ENCODE measurements at regions not wholly inside any gene's neighbourhood (a gene's known extent, or its start where the extent isn't known, plus 50 kb on each side); places are given as distances from the start of the nearest gene placed in this dataset.

- Histone ChIP-seq H3F3A (replicated peaks; ENCODE audit: insufficient read depth) (no peaks in the 10 kb centered on the region), H3K4me1 (ENCODE audit: control insufficient read depth in 1 of 2, insufficient read depth in 2 of 2, low read depth in 1 of 2, low read length in 1 of 2) (peaks cover 0 to 10% of the 10 kb centered on the region in 2 experiments; a peak in 2 of 4 replicates), H3K9me3 (no peaks in the 10 kb centered on the region), H4K20me1 (ENCODE audit: insufficient read depth) (no peaks in the 10 kb centered on the region), H3K27me3 (ENCODE audit: insufficient read depth) (no peaks in the 10 kb centered on the region), H2AFZ (ENCODE audit: low read depth) (no peak overlapping the region), H3K9me2 (no peaks in the 10 kb centered on the region), H3K36me3 (replicated peaks in 1 of 2; ENCODE audit: control insufficient read depth in 1 of 2, insufficient read depth in 2 of 2, low read length in 1 of 2) (no peaks in the 10 kb centered on the region), H3K79me2 (ENCODE audit: insufficient read depth) (no peaks in the 10 kb centered on the region), H3K27ac (ENCODE audit: low read depth in 2 of 2, low read length in 1 of 2) (no peak overlapping the region), H3K4me3 (ENCODE audit: low read depth in 2 of 2, low read length in 1 of 2) (no peak overlapping the region), H3K9ac (no peak overlapping the region), H3K4me2 (no peak overlapping the region)
- ChIA-PET CTCF (no interaction called here), POLR2A (no interaction called here)
- 79% methylated on average over 1 of the region's 2 CpGs for WGBS (ENCODE audit: low lambda C conversion rate)
- DNase-seq, result no peak
- TF ChIP-seq ELF1 (IDR thresholded peaks at IDR 0.05) (no peak), POLR2AphosphoS5 (IDR thresholded peaks at IDR 0.05; ENCODE audit: low read depth, low read length) (no peak), NRF1 (IDR thresholded peaks at IDR 0.05; ENCODE audit: low read depth, low read length) (no peak), GATA2 (CRISPR knock-in tag; IDR thresholded peaks at IDR 0.05) (no peak), TEAD4 (IDR thresholded peaks at IDR 0.05; ENCODE audit: borderline replicate concordance, insufficient read depth) (no peak), RFX5 (IDR thresholded peaks at IDR 0.05; ENCODE audit: low read length) (no peak), JUND (IDR thresholded peaks at IDR 0.05) (no peak)
Measured at GRCh38 chr3:64925575-64925974, 237.8 kb upstream of the ADAMTS9 start.

- H4K20me1 ChIP-seq (ENCODE audit: insufficient read depth), result no peaks in the 10 kb centered on the region
- no peak overlapping the region for H3K4me2 ChIP-seq
- H2AFZ ChIP-seq (ENCODE audit: low read depth), result no peak overlapping the region
- CTCF ChIA-PET, result interaction anchor here (0.6 kb wide), 1 partner anchor 17 kb away, joined by 3 read pairs; no protein-coding TSS in a partner anchor
- no peaks in the 10 kb centered on the region for H3K9me3 ChIP-seq
- H3K4me3 ChIP-seq (ENCODE audit: low read depth in 2 of 2, low read length in 1 of 2), result no peak overlapping the region
- no peaks in the 10 kb centered on the region for H3K79me2 ChIP-seq (ENCODE audit: insufficient read depth)
- no peaks in the 10 kb centered on the region for H3K9me2 ChIP-seq
- no peak overlapping the region for H3K9ac ChIP-seq
- H3K36me3 ChIP-seq (replicated peaks in 1 of 2; ENCODE audit: control insufficient read depth in 1 of 2, insufficient read depth in 2 of 2, low read length in 1 of 2), result no peaks in the 10 kb centered on the region
- H3K27ac ChIP-seq (ENCODE audit: low read depth in 2 of 2, low read length in 1 of 2), result no peak overlapping the region
- H3K27me3 ChIP-seq (ENCODE audit: insufficient read depth), result no peaks in the 10 kb centered on the region
- POLR2A ChIA-PET, result no interaction called here
- DNase-seq, result no peak
- TF ChIP-seq RAD21 (IDR thresholded peaks at IDR 0.05; ENCODE audit: low read length) (no peak), PBX3 (IDR thresholded peaks at IDR 0.05) (peak; percentile 39)
- H3F3A ChIP-seq (replicated peaks; ENCODE audit: insufficient read depth), result no peaks in the 10 kb centered on the region
- H3K4me1 ChIP-seq (ENCODE audit: control insufficient read depth in 1 of 2, insufficient read depth in 2 of 2, low read depth in 1 of 2, low read length in 1 of 2), result peaks cover 0 to 10% of the 10 kb centered on the region in 2 experiments; a peak in 2 of 4 replicates
- 68% methylated on average over 2 of the region's 2 CpGs for WGBS (ENCODE audit: low lambda C conversion rate)
Measured at GRCh38 chr3:64924961-64925360, 237.2 kb upstream of the ADAMTS9 start.

GRCh38 chr3:64922213-64922612 is 234.4 kb upstream of the ADAMTS9 start:
- Histone ChIP-seq H3K9me2 (no peaks in the 10 kb centered on the region), H3K79me2 (ENCODE audit: insufficient read depth) (no peaks in the 10 kb centered on the region), H3K9ac (no peak overlapping the region), H3K4me1 (ENCODE audit: control insufficient read depth in 1 of 2, insufficient read depth in 2 of 2, low read depth in 1 of 2, low read length in 1 of 2) (peaks cover 0 to 2% of the 10 kb centered on the region in 2 experiments; a peak in 2 of 4 replicates), H3K9me3 (no peaks in the 10 kb centered on the region), H3K27me3 (ENCODE audit: insufficient read depth) (no peaks in the 10 kb centered on the region), H3K4me3 (ENCODE audit: low read depth in 2 of 2, low read length in 1 of 2) (no peak overlapping the region), H3K27ac (ENCODE audit: low read depth in 2 of 2, low read length in 1 of 2) (no peak overlapping the region), H2AFZ (ENCODE audit: low read depth) (no peak overlapping the region), H4K20me1 (ENCODE audit: insufficient read depth) (no peaks in the 10 kb centered on the region), H3F3A (replicated peaks; ENCODE audit: insufficient read depth) (no peaks in the 10 kb centered on the region), H3K36me3 (replicated peaks in 1 of 2; ENCODE audit: control insufficient read depth in 1 of 2, insufficient read depth in 2 of 2, low read length in 1 of 2) (no peaks in the 10 kb centered on the region), H3K4me2 (no peak overlapping the region)
- CTCF ChIA-PET, result no interaction called here
- POLR2A ChIA-PET, result no interaction called here
- 57% methylated on average over 2 of the region's 2 CpGs for WGBS (ENCODE audit: low lambda C conversion rate)
- DNase-seq, result no peak
- no peak for TF ChIP-seq RFX5 (IDR thresholded peaks at IDR 0.05; ENCODE audit: low read length)
- TF ChIP-seq CHD2 (IDR thresholded peaks at IDR 0.05; ENCODE audit: low read length, partially characterized antibody), result no peak
- no peak for TF ChIP-seq GATA2 (CRISPR knock-in tag; IDR thresholded peaks at IDR 0.05)
- no peak for TF ChIP-seq RXRA (IDR thresholded peaks at IDR 0.05; ENCODE audit: borderline replicate concordance, low read depth)
- TF ChIP-seq PBX3 (IDR thresholded peaks at IDR 0.05), result no peak
- no peak for TF ChIP-seq POLR2AphosphoS5 (IDR thresholded peaks at IDR 0.05; ENCODE audit: low read depth, low read length)
- TF ChIP-seq USF1 (IDR thresholded peaks at IDR 0.05; ENCODE audit: borderline replicate concordance, low read depth), result no peak
- TF ChIP-seq EP300 (IDR thresholded peaks at IDR 0.05; ENCODE audit: borderline replicate concordance in 1 of 2, low read depth in 1 of 2, low read length in 1 of 2), result no peak
- no peak for TF ChIP-seq TAF1 (IDR thresholded peaks at IDR 0.05; ENCODE audit: borderline replicate concordance, low read depth, low read length)
- no peak for TF ChIP-seq RAD21 (IDR thresholded peaks at IDR 0.05; ENCODE audit: low read length)
- no peak for TF ChIP-seq EZH2phosphoT487 (IDR thresholded peaks at IDR 0.05; ENCODE audit: borderline replicate concordance, low read depth)
- no peak for TF ChIP-seq ELF1 (IDR thresholded peaks at IDR 0.05)
- no peak for TF ChIP-seq SIN3A (IDR thresholded peaks at IDR 0.05; ENCODE audit: borderline replicate concordance, low read depth, low read length)
